HEK293T (cell line): ENCODE measurements at regions not wholly inside any gene's neighbourhood (a gene's known extent, or its start where the extent isn't known, plus 50 kb on each side); places are given as distances from the start of the nearest gene placed in this dataset.

ENCODE experiments used
- ARNT ChIP-seq: fragments of 450-650 bp; IDR thresholded peaks from 2 replicates; pipeline ENCODE4 v1.6.1; 2017; ENCODE audit warnings: mild to moderate bottlenecking
- BHLHE40 ChIP-seq: fragments of 450-650 bp; IDR thresholded peaks from 2 replicates; pipeline ENCODE4 v1.6.1; 2016; ENCODE audit warnings: mild to moderate bottlenecking, moderate library complexity, borderline replicate concordance
- FOXK2 ChIP-seq: fragments of 450-650 bp; IDR thresholded peaks from 2 replicates; pipeline ENCODE4 v1.6.1; 2016; ENCODE audit warnings: mild to moderate bottlenecking
- SP1 ChIP-seq: fragments of 450-650 bp; IDR thresholded peaks from 2 replicates; pipeline ENCODE4 v1.6.1; 2017
- SUZ12 ChIP-seq: fragments of 450-650 bp; IDR thresholded peaks from 2 replicates; pipeline ENCODE4 v1.6.1; 2016; ENCODE audit warnings: mild to moderate bottlenecking
- TF ChIP-seq, protein P1 (sequence below): fragments of 450-650 bp; IDR thresholded peaks from 2 replicates; pipeline ENCODE4 v1.6.1; 2016

DNA sequence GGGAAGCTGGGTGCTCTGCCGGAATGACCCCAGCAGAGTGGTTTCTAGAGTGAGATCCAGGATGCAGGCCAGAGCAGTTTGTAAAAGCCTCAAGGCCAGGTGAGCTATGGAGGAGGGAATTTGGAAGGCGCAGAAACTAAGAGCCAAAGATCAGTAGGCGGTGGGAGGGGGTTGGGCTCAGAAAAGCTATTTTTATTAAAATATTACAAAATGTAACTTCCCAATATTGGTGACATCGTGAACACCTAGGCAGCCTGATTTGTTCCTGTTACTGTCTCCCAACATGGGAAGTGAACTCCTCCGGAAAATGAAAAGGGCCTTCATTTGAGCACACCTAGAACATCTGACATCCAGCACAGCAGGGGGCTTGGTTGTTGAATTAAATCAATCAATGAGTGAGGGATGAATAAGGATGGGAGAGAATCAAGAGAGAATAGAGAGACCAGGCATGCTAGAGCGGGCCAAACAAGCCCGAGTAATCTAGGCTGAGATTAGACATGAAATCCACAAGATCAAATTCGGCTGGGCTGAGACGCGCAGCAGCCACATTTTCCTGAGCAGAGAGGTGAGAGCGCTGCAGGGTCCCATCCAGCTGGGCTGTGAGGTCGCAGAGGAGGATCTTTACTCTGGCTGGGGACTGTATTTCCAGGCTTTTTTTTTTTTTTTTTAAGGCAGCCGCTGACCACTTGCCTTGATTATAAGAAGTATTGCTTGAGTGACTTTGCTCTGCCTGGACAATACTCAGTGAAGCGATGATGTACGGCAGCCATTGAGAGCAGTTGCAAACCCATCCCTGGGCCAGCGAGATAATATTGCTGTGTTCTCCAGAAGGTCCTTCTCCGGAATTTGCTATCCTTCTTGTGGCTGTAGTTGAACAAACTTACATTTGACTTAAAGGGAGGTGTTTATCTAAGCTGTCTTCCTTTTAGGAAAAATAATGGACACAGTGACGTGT lies 178.0 kb upstream of the KL start:
- no peak for TF ChIP-seq ARNT
- no peak for TF ChIP-seq BHLHE40
- TF ChIP-seq FOXK2: no peak
- TF ChIP-seq, protein P1, sequence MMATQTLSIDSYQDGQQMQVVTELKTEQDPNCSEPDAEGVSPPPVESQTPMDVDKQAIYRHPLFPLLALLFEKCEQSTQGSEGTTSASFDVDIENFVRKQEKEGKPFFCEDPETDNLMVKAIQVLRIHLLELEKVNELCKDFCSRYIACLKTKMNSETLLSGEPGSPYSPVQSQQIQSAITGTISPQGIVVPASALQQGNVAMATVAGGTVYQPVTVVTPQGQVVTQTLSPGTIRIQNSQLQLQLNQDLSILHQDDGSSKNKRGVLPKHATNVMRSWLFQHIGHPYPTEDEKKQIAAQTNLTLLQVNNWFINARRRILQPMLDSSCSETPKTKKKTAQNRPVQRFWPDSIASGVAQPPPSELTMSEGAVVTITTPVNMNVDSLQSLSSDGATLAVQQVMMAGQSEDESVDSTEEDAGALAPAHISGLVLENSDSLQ: no peak
- TF ChIP-seq SP1: no peak
- TF ChIP-seq SUZ12: no peak
